Progenitor cell of endocrine pancreas (in vitro differentiated cells): ENCODE measurements at regions not wholly inside any gene's neighbourhood (a gene's known extent, or its start where the extent isn't known, plus 50 kb on each side); places are given as distances from the start of the nearest gene placed in this dataset.

ENCODE experiments used
- DNase-seq: peaks from one replicate; pipeline ENCODE4 v3.0.0; 2021; ENCODE audit warnings: low spot score; ENCODE audit not compliant: unreplicated experiment
- H3K27ac Mint-ChIP-seq: 2 replicates; pipeline ENCODE4 v1.8.0; 2021; ENCODE audit warnings: mild to moderate bottlenecking, moderate library complexity, mixed read lengths
- H3K27me3 Mint-ChIP-seq: 2 replicates; pipeline ENCODE4 v1.8.0; 2021; ENCODE audit warnings: mixed read lengths
- H3K36me3 Mint-ChIP-seq: 2 replicates; pipeline ENCODE4 v1.8.0; 2022; ENCODE audit warnings: mixed read lengths; ENCODE audit not compliant: insufficient read depth
- H3K4me1 Mint-ChIP-seq: 2 replicates; pipeline ENCODE4 v1.8.0; 2021; ENCODE audit warnings: low read depth, mixed read lengths
- H3K4me3 Mint-ChIP-seq: 2 replicates; pipeline ENCODE4 v1.8.0; 2021; ENCODE audit warnings: low read depth, mild to moderate bottlenecking, moderate library complexity, mixed read lengths
- H3K9me3 Mint-ChIP-seq: 2 replicates; pipeline ENCODE4 v1.8.0; 2021; ENCODE audit warnings: low read depth, mixed read lengths
- TF ChIP-seq, protein P1 (sequence below): fragments of 200-600 bp; sonication (generic); IDR thresholded peaks from one replicate; pipeline ENCODE4 v1.5.0; 2021; ENCODE audit warnings: antibody characterized with exemption, mild to moderate bottlenecking; ENCODE audit not compliant: unreplicated experiment

DNA sequence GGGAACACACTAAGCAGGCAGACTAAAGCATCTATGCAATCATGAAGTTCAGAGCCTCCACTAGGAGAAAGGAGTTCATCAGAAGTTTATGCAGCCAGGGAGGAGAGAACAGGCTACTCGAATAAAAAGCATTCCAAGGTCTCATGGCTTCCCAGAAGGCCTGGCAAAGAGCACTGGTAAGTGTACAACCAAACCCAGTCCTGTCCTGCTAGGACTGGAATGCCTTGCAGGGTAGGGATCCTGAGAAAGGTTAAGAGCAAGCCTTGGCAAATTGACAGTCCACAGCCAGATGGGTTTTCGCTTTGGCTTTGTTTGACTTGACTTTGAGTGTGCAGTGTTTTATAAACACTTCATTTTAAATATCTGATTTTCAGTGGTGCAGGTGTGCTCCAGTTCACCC lies 133.6 kb upstream of the ATP1B1 start:
- no peaks in the 10 kb centered on the region for H3K9me3 Mint-ChIP-seq
- no peaks in the 10 kb centered on the region for H3K36me3 Mint-ChIP-seq
- H3K4me1 Mint-ChIP-seq, result no peaks in the 10 kb centered on the region
- no peak overlapping the region for H3K27ac Mint-ChIP-seq
- no peaks in the 10 kb centered on the region for H3K27me3 Mint-ChIP-seq
- H3K4me3 Mint-ChIP-seq, result no peak overlapping the region
- TF ChIP-seq, protein P1, sequence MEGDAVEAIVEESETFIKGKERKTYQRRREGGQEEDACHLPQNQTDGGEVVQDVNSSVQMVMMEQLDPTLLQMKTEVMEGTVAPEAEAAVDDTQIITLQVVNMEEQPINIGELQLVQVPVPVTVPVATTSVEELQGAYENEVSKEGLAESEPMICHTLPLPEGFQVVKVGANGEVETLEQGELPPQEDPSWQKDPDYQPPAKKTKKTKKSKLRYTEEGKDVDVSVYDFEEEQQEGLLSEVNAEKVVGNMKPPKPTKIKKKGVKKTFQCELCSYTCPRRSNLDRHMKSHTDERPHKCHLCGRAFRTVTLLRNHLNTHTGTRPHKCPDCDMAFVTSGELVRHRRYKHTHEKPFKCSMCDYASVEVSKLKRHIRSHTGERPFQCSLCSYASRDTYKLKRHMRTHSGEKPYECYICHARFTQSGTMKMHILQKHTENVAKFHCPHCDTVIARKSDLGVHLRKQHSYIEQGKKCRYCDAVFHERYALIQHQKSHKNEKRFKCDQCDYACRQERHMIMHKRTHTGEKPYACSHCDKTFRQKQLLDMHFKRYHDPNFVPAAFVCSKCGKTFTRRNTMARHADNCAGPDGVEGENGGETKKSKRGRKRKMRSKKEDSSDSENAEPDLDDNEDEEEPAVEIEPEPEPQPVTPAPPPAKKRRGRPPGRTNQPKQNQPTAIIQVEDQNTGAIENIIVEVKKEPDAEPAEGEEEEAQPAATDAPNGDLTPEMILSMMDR, result no peak
- no peak for DNase-seq

DNA sequence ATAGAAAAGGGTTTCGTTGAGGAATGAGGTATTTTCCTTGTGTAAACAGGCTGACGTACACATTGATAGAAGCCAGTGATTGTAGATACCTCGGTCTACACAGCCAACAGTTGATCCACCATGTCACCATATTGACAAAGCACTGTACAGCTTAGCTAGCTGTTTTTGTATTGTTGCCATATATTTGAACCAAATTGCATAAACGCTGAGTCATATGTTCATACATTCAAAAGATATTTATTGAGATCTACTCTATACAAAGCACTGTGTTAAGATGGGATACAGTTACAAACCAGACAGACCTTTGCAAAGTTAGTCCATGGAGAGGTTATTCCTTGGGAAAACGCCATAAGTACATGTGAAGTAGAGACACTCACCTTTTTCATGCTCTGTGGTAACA lies 132.4 kb upstream of the ATP1B1 start:
- Mint-ChIP-seq H3K27ac (no peak overlapping the region), H3K4me3 (no peak overlapping the region), H3K27me3 (no peaks in the 10 kb centered on the region), H3K9me3 (no peaks in the 10 kb centered on the region), H3K4me1 (no peaks in the 10 kb centered on the region), H3K36me3 (no peaks in the 10 kb centered on the region)
- no peak for DNase-seq
- TF ChIP-seq, protein P1, result no peak

DNA sequence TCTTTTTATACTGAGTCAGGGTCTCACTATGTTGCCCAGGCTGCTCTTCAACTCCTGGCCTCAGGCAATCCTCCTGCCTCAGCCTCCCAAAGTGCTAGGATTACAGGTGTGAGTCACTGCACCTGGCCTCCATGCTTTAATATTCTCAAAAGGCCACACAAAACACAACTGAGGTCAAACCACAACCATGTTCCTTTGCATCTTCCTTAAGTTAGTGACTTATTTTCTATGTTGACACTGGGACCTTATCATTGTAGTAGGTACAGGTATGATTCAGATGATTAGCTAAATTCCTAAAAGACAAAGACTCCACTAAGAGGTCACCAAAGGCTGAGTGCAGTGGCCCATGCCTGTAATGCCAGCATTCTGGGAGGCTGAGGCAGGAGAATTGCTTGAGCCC lies 131.9 kb upstream of the ATP1B1 start:
- Mint-ChIP-seq H3K27me3 (no peaks in the 10 kb centered on the region), H3K9me3 (no peaks in the 10 kb centered on the region), H3K27ac (no peak overlapping the region), H3K4me3 (no peak overlapping the region), H3K36me3 (no peaks in the 10 kb centered on the region), H3K4me1 (no peaks in the 10 kb centered on the region)
- TF ChIP-seq, protein P1, result no peak
- DNase-seq, result no peak

DNA sequence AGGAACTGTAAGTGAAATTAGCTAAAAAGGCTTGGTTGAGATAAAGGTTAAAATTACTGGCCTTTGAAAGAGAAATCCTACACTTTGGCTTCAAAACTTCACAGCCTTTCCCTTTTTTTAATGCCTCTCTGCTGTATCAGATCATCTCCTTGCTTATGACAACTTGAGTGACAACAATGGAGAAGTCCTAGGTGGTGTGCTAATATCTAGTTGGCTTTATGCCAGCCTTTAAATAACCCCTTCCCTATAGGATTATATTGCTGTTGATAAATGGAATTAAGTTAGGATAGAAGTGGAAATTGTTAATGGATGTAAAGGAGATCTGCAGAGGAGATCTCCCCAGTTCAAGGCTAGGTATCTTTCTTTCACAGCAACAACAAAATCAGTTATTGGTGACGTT lies 130.2 kb upstream of the ATP1B1 start:
- TF ChIP-seq, protein P1, result no peak
- Mint-ChIP-seq H3K4me1 (no peaks in the 10 kb centered on the region), H3K4me3 (no peak overlapping the region), H3K27me3 (no peaks in the 10 kb centered on the region), H3K36me3 (no peaks in the 10 kb centered on the region), H3K27ac (no peak overlapping the region), H3K9me3 (no peaks in the 10 kb centered on the region)
- DNase-seq, result no peak

DNA sequence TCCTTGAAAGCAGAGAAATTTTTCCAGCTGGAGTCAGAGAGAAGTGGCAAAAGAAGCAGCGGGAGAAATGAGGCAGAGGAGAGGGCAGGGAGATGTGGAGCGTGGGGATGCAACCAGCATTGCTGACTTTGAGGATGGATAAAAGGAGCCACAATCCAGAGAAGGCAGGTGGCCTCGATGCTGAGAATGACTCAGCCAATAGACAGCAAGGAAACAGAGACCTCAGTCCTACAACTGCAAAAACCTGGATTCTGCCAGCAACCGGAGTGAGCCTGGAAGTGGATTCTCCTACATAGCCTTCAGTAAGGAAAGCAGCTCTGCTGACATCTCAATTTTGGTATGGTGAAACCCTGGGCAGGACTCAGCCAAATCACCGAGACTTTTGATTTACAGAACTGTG lies 128.9 kb upstream of the ATP1B1 start:
- H3K27me3 Mint-ChIP-seq, result no peaks in the 10 kb centered on the region
- TF ChIP-seq, protein P1, result no peak
- H3K4me1 Mint-ChIP-seq, result no peaks in the 10 kb centered on the region
- no peak for DNase-seq
- no peak overlapping the region for H3K4me3 Mint-ChIP-seq
- H3K27ac Mint-ChIP-seq, result no peak overlapping the region
- H3K9me3 Mint-ChIP-seq, result no peaks in the 10 kb centered on the region
- H3K36me3 Mint-ChIP-seq, result no peaks in the 10 kb centered on the region

DNA sequence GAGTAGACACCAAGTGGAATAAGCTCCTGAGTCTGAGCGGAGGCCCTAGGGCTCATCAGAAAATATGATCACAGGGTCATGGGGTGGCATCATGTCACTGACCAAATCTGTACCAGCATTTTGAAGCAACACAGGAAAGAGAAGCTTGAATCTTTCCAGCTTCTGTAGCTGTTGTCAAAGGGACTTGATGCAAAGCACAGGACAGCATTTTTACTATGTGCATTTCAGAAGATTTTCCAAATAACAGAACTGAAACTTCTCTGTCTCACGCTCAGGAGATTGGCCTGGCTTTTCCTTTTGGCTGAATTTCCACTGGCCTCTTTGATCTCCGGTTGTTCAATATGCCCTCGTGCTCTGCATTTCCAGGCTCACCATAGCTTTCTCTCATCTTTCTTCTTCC lies 127.2 kb upstream of the ATP1B1 start:
- Mint-ChIP-seq H3K36me3 (no peaks in the 10 kb centered on the region), H3K4me3 (no peak overlapping the region), H3K4me1 (no peaks in the 10 kb centered on the region), H3K9me3 (no peaks in the 10 kb centered on the region), H3K27me3 (no peaks in the 10 kb centered on the region), H3K27ac (no peak overlapping the region)
- TF ChIP-seq, protein P1, result no peak
- no peak for DNase-seq
